GM12873 (cell line): ENCODE measurements at regions not wholly inside any gene's neighbourhood (a gene's known extent, or its start where the extent isn't known, plus 50 kb on each side); places are given as distances from the start of the nearest gene placed in this dataset.
A peak's percentile ranks its signal among the peaks of the same experiment; 100 is the strongest.

Experiments
- TF ChIP-seq, protein P1 (sequence below): IDR thresholded peaks from 2 replicates; pipeline ENCODE4 v1.5.1; 2012; ENCODE audit warnings: low read depth, mild to moderate bottlenecking, moderate library complexity, low read length, control low read depth; ENCODE audit not compliant: insufficient read depth; ENCODE audit errors: missing control alignments

DNA sequence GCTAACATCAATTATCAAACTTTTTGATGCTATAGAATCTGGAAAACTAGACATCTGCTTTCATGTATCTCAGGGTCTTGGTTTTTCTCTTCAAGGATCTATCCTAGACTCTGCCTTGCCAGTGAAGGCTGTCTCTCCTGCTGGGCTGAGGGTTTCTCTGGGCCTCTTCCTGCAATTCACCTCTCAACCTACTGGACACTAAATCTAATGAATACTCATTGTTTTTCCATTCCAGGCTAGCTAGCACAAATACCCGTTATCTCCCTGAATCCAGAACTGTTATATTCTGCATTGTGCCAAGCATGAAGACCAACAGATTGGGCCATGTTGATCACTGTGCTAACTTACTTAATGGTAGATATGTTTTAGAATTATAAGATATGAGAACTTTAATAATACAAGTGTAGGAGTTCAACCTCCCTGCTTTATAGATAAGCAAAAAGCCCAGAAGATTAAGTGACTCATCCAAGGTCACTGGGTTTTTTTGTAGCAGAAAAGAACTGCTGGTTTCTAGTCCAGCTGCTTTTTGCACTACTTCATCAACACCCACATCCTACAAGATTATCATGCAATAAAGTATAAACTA lies 56.5 kb upstream of the RNF38 start:
- TF ChIP-seq, protein P1, sequence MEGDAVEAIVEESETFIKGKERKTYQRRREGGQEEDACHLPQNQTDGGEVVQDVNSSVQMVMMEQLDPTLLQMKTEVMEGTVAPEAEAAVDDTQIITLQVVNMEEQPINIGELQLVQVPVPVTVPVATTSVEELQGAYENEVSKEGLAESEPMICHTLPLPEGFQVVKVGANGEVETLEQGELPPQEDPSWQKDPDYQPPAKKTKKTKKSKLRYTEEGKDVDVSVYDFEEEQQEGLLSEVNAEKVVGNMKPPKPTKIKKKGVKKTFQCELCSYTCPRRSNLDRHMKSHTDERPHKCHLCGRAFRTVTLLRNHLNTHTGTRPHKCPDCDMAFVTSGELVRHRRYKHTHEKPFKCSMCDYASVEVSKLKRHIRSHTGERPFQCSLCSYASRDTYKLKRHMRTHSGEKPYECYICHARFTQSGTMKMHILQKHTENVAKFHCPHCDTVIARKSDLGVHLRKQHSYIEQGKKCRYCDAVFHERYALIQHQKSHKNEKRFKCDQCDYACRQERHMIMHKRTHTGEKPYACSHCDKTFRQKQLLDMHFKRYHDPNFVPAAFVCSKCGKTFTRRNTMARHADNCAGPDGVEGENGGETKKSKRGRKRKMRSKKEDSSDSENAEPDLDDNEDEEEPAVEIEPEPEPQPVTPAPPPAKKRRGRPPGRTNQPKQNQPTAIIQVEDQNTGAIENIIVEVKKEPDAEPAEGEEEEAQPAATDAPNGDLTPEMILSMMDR = no peak

DNA sequence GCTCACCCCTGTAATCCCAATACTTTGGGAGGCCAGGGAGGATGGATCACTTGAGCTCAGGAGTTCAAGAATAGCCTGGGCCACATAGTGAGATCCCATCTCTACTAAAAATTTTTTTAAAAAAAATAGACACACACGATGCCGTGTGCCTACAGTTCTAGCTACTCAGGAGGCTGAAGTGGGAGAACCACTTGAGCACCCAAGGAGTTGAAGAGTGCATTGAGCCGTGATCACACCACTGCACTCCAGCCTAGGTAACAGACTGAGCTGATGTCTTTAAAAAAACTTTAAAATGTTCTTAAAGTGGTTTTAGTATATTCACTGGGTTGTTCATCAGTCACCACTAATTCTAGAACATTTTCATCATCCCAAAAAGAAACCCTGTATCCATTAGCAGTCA lies 51.9 kb upstream of the RNF38 start:
- TF ChIP-seq, protein P1 = no peak

DNA sequence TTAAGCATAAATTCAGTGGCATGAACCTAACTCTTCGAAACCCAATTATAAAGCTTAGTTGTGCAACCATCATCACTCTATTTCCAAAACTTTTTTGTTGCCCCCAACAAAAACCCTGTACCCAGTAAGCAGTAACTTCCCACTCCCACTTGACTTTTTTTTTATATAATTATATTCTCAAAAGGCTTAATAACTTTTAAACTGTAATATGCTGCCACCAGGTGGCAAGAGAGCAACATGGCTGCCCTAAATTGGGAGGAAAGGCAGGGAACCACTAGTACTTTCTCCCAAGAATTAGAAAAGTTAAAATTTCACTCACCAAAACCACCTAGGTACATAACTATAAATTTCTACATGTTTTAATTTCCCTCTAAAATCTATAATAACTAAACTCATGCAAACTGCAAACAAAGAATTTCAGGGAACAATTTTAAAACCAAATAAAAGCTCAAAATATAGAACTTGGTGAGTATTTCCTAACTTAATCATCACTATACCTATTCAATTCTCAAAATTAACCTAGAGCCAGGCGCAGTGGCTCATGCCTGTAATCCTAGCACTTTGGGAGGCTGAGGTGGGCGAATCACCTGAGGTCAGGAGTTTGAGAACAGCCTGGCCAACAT lies 50.2 kb upstream of the RNF38 start:
- TF ChIP-seq, protein P1 = peak; percentile 51
